MM.1S (cell line): ENCODE measurements at regions not wholly inside any gene's neighbourhood (a gene's known extent, or its start where the extent isn't known, plus 50 kb on each side); places are given as distances from the start of the nearest gene placed in this dataset.

ENCODE experiments used
- DNase-seq: peaks from one replicate; pipeline ENCODE4 v3.0.0-alpha.2; 2015
- H2AFZ ChIP-seq: fragments of 300-600 bp; sonication (generic); 2 replicates; pipeline ENCODE4 v1.6.0; 2016; ENCODE audit warnings: antibody characterized with exemption, low read length
- H3F3A ChIP-seq: fragments of 300-600 bp; sonication (generic); 2 replicates; pipeline ENCODE4 v1.6.1; 2016; ENCODE audit warnings: mild to moderate bottlenecking, antibody characterized with exemption, low read length, moderate library complexity, mixed read lengths; ENCODE audit not compliant: insufficient read depth
- H3K27ac ChIP-seq: fragments of 300-600 bp; sonication (generic); 2 replicates; pipeline ENCODE4 v1.5.1; 2016; ENCODE audit warnings: mild to moderate bottlenecking, low read length
- H3K27me3 ChIP-seq: fragments of 300-600 bp; sonication (generic); replicated peaks from 2 replicates; pipeline ENCODE4 v1.6.0; 2016; ENCODE audit warnings: low read length; ENCODE audit not compliant: insufficient read depth
- H3K36me3 ChIP-seq: fragments of 300-600 bp; sonication (generic); replicated peaks from 2 replicates; pipeline ENCODE4 v1.6.1; 2016; ENCODE audit warnings: mild to moderate bottlenecking, low read length, mixed read lengths; ENCODE audit not compliant: insufficient read depth
- H3K4me1 ChIP-seq: fragments of 300-600 bp; sonication (generic); 2 replicates; pipeline ENCODE4 v1.6.1; 2016; ENCODE audit warnings: low read length, mixed read lengths
- H3K4me2 ChIP-seq: fragments of 300-600 bp; sonication (generic); 2 replicates; pipeline ENCODE4 v1.6.0; 2016; ENCODE audit warnings: low read depth, low read length
- H3K4me3 ChIP-seq: fragments of 300-600 bp; sonication (generic); 2 replicates; pipeline ENCODE4 v1.5.1; 2016; ENCODE audit warnings: low read length, mixed read lengths
- H3K79me2 ChIP-seq: fragments of 300-600 bp; sonication (generic); 2 replicates; pipeline ENCODE4 v1.6.1; 2016; ENCODE audit warnings: mixed run types, low read length, mixed read lengths
- H3K9ac ChIP-seq: fragments of 300-600 bp; sonication (generic); 2 replicates; pipeline ENCODE4 v1.6.1; 2016; ENCODE audit warnings: low read length, mixed read lengths
- H3K9me2 ChIP-seq: fragments of 300-600 bp; sonication (generic); replicated peaks from 2 replicates; pipeline ENCODE4 v1.6.1; 2016; ENCODE audit warnings: mild to moderate bottlenecking, low read length, mixed read lengths; ENCODE audit not compliant: insufficient read depth
- H3K9me3 ChIP-seq: fragments of 300-600 bp; sonication (generic); replicated peaks from 2 replicates; pipeline ENCODE4 v1.6.1; 2016; ENCODE audit warnings: mild to moderate bottlenecking, low read length, mixed read lengths; ENCODE audit not compliant: insufficient read depth
- H4K20me1 ChIP-seq: fragments of 300-600 bp; sonication (generic); 2 replicates; pipeline ENCODE4 v1.6.1; 2016; ENCODE audit warnings: mild to moderate bottlenecking, low read length, moderate library complexity, mixed read lengths; ENCODE audit not compliant: insufficient read depth
- CTCF ChIP-seq: fragments of 300-600 bp; sonication (generic); IDR thresholded peaks from 2 replicates; pipeline ENCODE4 v1.5.1; 2016; ENCODE audit warnings: antibody characterized with exemption, low read length, mixed read lengths
- EZH2 ChIP-seq: fragments of 300-600 bp; sonication (generic); optimal IDR thresholded peaks from 2 replicates; pipeline ENCODE3; 2017; ENCODE audit warnings: low read depth, mild to moderate bottlenecking, antibody characterized with exemption, low read length, mixed read lengths
- EZH2phosphoT487 ChIP-seq: fragments of 300-600 bp; sonication (generic); IDR thresholded peaks from 2 replicates; pipeline ENCODE4 v1.6.1; 2018; ENCODE audit warnings: antibody characterized with exemption, low read length

DNA sequence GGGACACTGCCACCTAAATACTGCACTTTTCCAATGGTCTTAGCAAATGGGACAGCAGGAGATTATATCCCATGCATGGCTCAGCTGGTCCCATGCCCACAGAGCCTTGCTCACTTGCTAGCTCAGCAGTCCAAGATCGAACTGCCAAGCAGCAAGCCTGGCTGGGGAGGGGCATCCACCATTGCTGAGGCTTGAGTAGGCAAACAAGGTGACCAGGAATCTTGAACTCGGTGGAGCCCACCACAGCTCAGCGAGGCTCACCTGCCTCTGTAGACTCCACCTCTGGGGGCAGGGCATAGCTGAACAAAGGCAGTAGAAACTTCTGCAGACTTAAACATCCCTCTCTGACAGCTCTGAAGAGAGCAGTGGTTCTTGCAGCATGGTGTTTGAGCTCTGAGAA lies 370.8 kb upstream of the MGAT4C start:
- no peaks in the 10 kb centered on the region for H3F3A ChIP-seq
- H4K20me1 ChIP-seq = no peaks in the 10 kb centered on the region
- H3K4me2 ChIP-seq = no peak overlapping the region
- H2AFZ ChIP-seq = no peak overlapping the region
- H3K36me3 ChIP-seq = no peaks in the 10 kb centered on the region
- no peak overlapping the region for H3K27ac ChIP-seq
- no peak for TF ChIP-seq EZH2phosphoT487
- TF ChIP-seq EZH2 = no peak
- TF ChIP-seq CTCF = no peak
- no peak for DNase-seq
- no peak overlapping the region for H3K4me3 ChIP-seq
- no peaks in the 10 kb centered on the region for H3K9me2 ChIP-seq
- H3K4me1 ChIP-seq = no peaks in the 10 kb centered on the region
- no peaks in the 10 kb centered on the region for H3K9me3 ChIP-seq
- H3K9ac ChIP-seq = no peak overlapping the region
- no peaks in the 10 kb centered on the region for H3K79me2 ChIP-seq
- no peaks in the 10 kb centered on the region for H3K27me3 ChIP-seq

DNA sequence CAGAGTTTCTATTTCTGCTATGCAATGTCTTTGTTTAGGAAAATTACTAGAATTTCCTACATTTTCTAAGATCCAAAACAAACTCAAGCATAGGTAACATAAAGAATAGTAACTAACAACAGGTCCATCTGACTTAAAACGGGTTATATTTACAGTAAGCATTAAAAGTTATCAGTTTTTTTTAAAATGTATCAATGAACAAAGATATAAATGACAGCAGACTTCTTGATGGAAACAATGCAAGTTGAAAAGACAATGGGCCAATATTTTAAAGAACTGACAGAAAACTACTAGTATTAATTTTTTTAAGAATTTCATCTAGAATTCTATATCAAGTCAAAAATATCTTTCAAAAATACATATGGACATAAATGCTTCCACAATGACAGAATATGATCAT lies 367.1 kb upstream of the MGAT4C start:
- no peak for DNase-seq
- no peaks in the 10 kb centered on the region for H3K36me3 ChIP-seq
- H3K27ac ChIP-seq = no peak overlapping the region
- no peaks in the 10 kb centered on the region for H3K9me3 ChIP-seq
- H3K4me1 ChIP-seq = no peaks in the 10 kb centered on the region
- no peak overlapping the region for H3K9ac ChIP-seq
- no peaks in the 10 kb centered on the region for H3K79me2 ChIP-seq
- no peaks in the 10 kb centered on the region for H3K27me3 ChIP-seq
- TF ChIP-seq EZH2phosphoT487 (no peak), CTCF (no peak), EZH2 (no peak)
- no peak overlapping the region for H2AFZ ChIP-seq
- no peak overlapping the region for H3K4me2 ChIP-seq
- H3K4me3 ChIP-seq = no peak overlapping the region
- H3K9me2 ChIP-seq = no peaks in the 10 kb centered on the region
- H4K20me1 ChIP-seq = no peaks in the 10 kb centered on the region
- H3F3A ChIP-seq = no peaks in the 10 kb centered on the region

GRCh38 chr12:86621957-86622356 lies 365.8 kb upstream of the MGAT4C start:
- Histone ChIP-seq H3K4me2 (no peak overlapping the region), H2AFZ (no peak overlapping the region), H3K4me3 (no peak overlapping the region), H3K9ac (no peak overlapping the region), H3K27me3 (no peaks in the 10 kb centered on the region), H3K27ac (no peak overlapping the region), H3K9me3 (no peaks in the 10 kb centered on the region), H3K36me3 (no peaks in the 10 kb centered on the region), H3F3A (no peaks in the 10 kb centered on the region), H3K4me1 (no peaks in the 10 kb centered on the region), H3K79me2 (no peaks in the 10 kb centered on the region), H4K20me1 (no peaks in the 10 kb centered on the region), H3K9me2 (no peaks in the 10 kb centered on the region)
- DNase-seq = no peak
- TF ChIP-seq CTCF = no peak
- TF ChIP-seq EZH2phosphoT487 = no peak
- no peak for TF ChIP-seq EZH2
